Colonic mucosa (tissue), 4 donors: ENCODE measurements at regions not wholly inside any gene's neighbourhood (a gene's known extent, or its start where the extent isn't known, plus 50 kb on each side); places are given as distances from the start of the nearest gene placed in this dataset.
A peak's percentile ranks its signal among the peaks of the same experiment; 100 is the strongest.

Source experiments
- DNase-seq: peaks from one replicate; pipeline ENCODE4 v3.0.0-alpha.2; 2020
- H3K27ac ChIP-seq: fragments of 200-600 bp; one replicate; pipeline ENCODE4 v1.8.0; 2021
- H3K27me3 ChIP-seq: fragments of 200-600 bp; one replicate; pipeline ENCODE4 v1.8.0; 2021
- H3K36me3 ChIP-seq: fragments of 200-600 bp; one replicate; pipeline ENCODE4 v1.8.0; 2021
- H3K4me1 ChIP-seq: fragments of 200-600 bp; one replicate; pipeline ENCODE4 v1.8.0; 2021; ENCODE audit warnings: mild to moderate bottlenecking
- H3K4me3 ChIP-seq: fragments of 200-600 bp; one replicate; pipeline ENCODE4 v1.8.0; 2021
- H3K9ac ChIP-seq, 2 donors: one replicate each; pipeline ENCODE4 v1.7.0; 2013; ENCODE audit warnings: control low read depth in 2 of 2, low read depth in 2 of 2, low read length in 2 of 2
- H3K9me3 ChIP-seq: fragments of 200-600 bp; one replicate; pipeline ENCODE4 v1.8.0; 2021
- CTCF ChIP-seq: fragments of 200-600 bp; IDR thresholded peaks from one replicate; pipeline ENCODE4 v1.8.0; 2022; ENCODE audit warnings: antibody characterized with exemption, mild to moderate bottlenecking
- intact Hi-C: fragments of 100-400 bp; cut with DNase I; formaldehyde crosslinking; loops from one replicate; pipeline ENCODE4 v1.14.1; 2022
- donor health status: healthy.
- donor health status: DM: no; HTN: no; CAD: no.
- donor health status: DM: no; HTN: no; CAD: no.

- H3K36me3 ChIP-seq, result no peaks in the 10 kb centered on the region
- no peak for TF ChIP-seq CTCF
- no peaks in the 10 kb centered on the region for H3K9me3 ChIP-seq
- intact Hi-C loops, result no loop called here
- no peak overlapping the region for H3K27ac ChIP-seq
- H3K4me3 ChIP-seq, result no peak overlapping the region
- no peaks in the 10 kb centered on the region for H3K4me1 ChIP-seq
- no peak for DNase-seq
- H3K27me3 ChIP-seq, result no peaks in the 10 kb centered on the region
- H3K9ac ChIP-seq, result no peak overlapping the region
These were observed 181.1 kb upstream of the DAB2 start for GRCh38 chr5:39605588-39606575.

GRCh38 chr5:39605145-39605544 lies 180.4 kb upstream of the DAB2 start:
- no peaks in the 10 kb centered on the region for H3K36me3 ChIP-seq
- no peaks in the 10 kb centered on the region for H3K4me1 ChIP-seq
- no peak overlapping the region for H3K27ac ChIP-seq
- no peak overlapping the region for H3K9ac ChIP-seq
- H3K4me3 ChIP-seq, result no peak overlapping the region
- intact Hi-C loops, result no loop called here
- no peaks in the 10 kb centered on the region for H3K9me3 ChIP-seq
- no peak for TF ChIP-seq CTCF
- no peaks in the 10 kb centered on the region for H3K27me3 ChIP-seq
- DNase-seq, result no peak

- no peak for TF ChIP-seq CTCF
- H3K27me3 ChIP-seq, result no peaks in the 10 kb centered on the region
- intact Hi-C loops, result no loop called here
These were observed 179.7 kb upstream of the DAB2 start for GRCh38 chr5:39604491-39604890.

GRCh38 chr5:39599721-39600431 lies 175.1 kb upstream of the DAB2 start:
- intact Hi-C loops, result loop anchor here (5.0 kb wide), 1 partner anchor 92 kb away; no protein-coding TSS in a partner anchor
- peak; percentile 60 for TF ChIP-seq CTCF
- DNase-seq, result no peak

More at GRCh38 chr5:39604491-39604890, 179.7 kb upstream of the DAB2 start:
- H3K4me1 ChIP-seq, result no peaks in the 10 kb centered on the region
- DNase-seq, result no peak
- no peak overlapping the region for H3K4me3 ChIP-seq
- H3K9ac ChIP-seq, result no peak overlapping the region
- H3K36me3 ChIP-seq, result no peaks in the 10 kb centered on the region
- no peaks in the 10 kb centered on the region for H3K9me3 ChIP-seq
- H3K27ac ChIP-seq, result no peak overlapping the region

GRCh38 chr5:39598661-39599248 lies 174.0 kb upstream of the DAB2 start:
- intact Hi-C loops, result loop anchor here (5.0 kb wide), 1 partner anchor 94 kb away; no protein-coding TSS in a partner anchor
- H3K27me3 ChIP-seq, result no peaks in the 10 kb centered on the region
- no peak overlapping the region for H3K4me3 ChIP-seq
- no peaks in the 10 kb centered on the region for H3K36me3 ChIP-seq
- H3K9me3 ChIP-seq, result no peaks in the 10 kb centered on the region
- TF ChIP-seq CTCF, result no peak
- DNase-seq, result no peak
- H3K4me1 ChIP-seq, result no peaks in the 10 kb centered on the region
- H3K9ac ChIP-seq, result no peak overlapping the region
- no peak overlapping the region for H3K27ac ChIP-seq

More at GRCh38 chr5:39599721-39600431, 175.1 kb upstream of the DAB2 start:
- Histone ChIP-seq H3K36me3 (no peaks in the 10 kb centered on the region), H3K9me3 (no peaks in the 10 kb centered on the region), H3K27me3 (no peaks in the 10 kb centered on the region), H3K27ac (peak overlapping the region; percentile 29), H3K9ac (no peak overlapping the region), H3K4me1 (no peaks in the 10 kb centered on the region), H3K4me3 (no peak overlapping the region)
